Loucy (cell line): ENCODE measurements at regions not wholly inside any gene's neighbourhood (a gene's known extent, or its start where the extent isn't known, plus 50 kb on each side); places are given as distances from the start of the nearest gene placed in this dataset.

Experiments used
- CTCF ChIP-seq: fragments of 200-600 bp; sonication (generic); conservative IDR thresholded peaks from 2 replicates; pipeline ENCODE4 v1.5.1; 2014; ENCODE audit warnings: mild to moderate bottlenecking, antibody characterized with exemption, low read length
- EZH2phosphoT487 ChIP-seq: fragments of 200-600 bp; IDR thresholded peaks from 2 replicates; pipeline ENCODE4 v1.6.1; 2018; ENCODE audit warnings: antibody characterized with exemption, mild to moderate bottlenecking, moderate library complexity, borderline replicate concordance

DNA sequence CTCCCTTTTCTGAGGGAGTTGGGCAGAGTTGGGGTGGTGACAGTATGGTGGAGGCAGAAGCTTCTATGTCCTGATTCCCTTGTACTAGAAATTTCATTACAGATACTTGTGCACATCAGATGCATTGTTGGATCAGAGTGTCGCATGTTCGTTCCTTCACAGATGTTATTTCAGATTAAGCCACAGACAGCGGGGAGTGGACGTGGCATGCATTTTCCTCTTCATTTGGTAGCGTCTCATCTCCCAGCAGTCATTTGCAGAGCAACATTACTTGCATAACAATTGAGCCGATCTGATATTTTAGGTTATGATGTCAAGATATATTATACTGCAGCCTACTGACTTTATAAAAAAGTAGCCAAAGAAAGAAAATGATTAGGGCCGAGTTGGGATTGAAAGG is 261.6 kb upstream of the SASH1 start:
- TF ChIP-seq CTCF (no peak), EZH2phosphoT487 (no peak)
